ENCODE measurements at regions not wholly inside any gene's neighbourhood (a gene's known extent, or its start where the extent isn't known, plus 50 kb on each side); places are given as distances from the start of the nearest gene placed in this dataset.

- H3K27me3 ChIP-seq = no peaks in the 10 kb centered on the region
- H3K9me3 ChIP-seq (ENCODE audit: low read depth) = no peaks in the 10 kb centered on the region
- TF ChIP-seq EZH2 (IDR thresholded peaks at IDR 0.05; ENCODE audit: borderline replicate concordance) (no peak), EZH2phosphoT487 (IDR thresholded peaks at IDR 0.05; ENCODE audit: low read depth, severe bottlenecking, unreplicated experiment) (no peak), CTCF (IDR thresholded peaks at IDR 0.05; ENCODE audit: poor library complexity) (no peak)
- H3K9me2 ChIP-seq (replicated peaks; ENCODE audit: insufficient read depth) = no peaks in the 10 kb centered on the region
- H4K20me1 ChIP-seq (ENCODE audit: insufficient read depth, poor library complexity, severe bottlenecking) = no peaks in the 10 kb centered on the region
- H3K36me3 ChIP-seq (replicated peaks; ENCODE audit: insufficient read depth, low read depth) = no peaks in the 10 kb centered on the region
- H3K4me3 ChIP-seq = no peak overlapping the region
- no peak overlapping the region for H3K27ac ChIP-seq
- no peak overlapping the region for H3K4me2 ChIP-seq
- no peak for DNase-seq (ENCODE audit: low spot score)
- H2AFZ ChIP-seq = no peak overlapping the region
- no peaks in the 10 kb centered on the region for H3K79me2 ChIP-seq
- 95% methylated on average over 5 of the region's 5 CpGs for WGBS (ENCODE audit: low lambda C conversion rate, missing lambda C conversion rate)
- H3K4me1 ChIP-seq (ENCODE audit: insufficient read depth) = peaks cover 8% of the 10 kb centered on the region
Observed at GRCh38 chr14:101626331-101626730, 65.0 kb downstream of the DIO3 start.

- TF ChIP-seq EZH2phosphoT487 (IDR thresholded peaks at IDR 0.05; ENCODE audit: low read depth, severe bottlenecking, unreplicated experiment) (no peak), EZH2 (IDR thresholded peaks at IDR 0.05; ENCODE audit: borderline replicate concordance) (no peak), CTCF (IDR thresholded peaks at IDR 0.05; ENCODE audit: poor library complexity) (no peak)
- Histone ChIP-seq H3K9me3 (ENCODE audit: low read depth) (no peaks in the 10 kb centered on the region), H3K79me2 (no peaks in the 10 kb centered on the region), H4K20me1 (ENCODE audit: insufficient read depth, poor library complexity, severe bottlenecking) (no peaks in the 10 kb centered on the region), H3K4me3 (no peak overlapping the region), H3K27ac (no peak overlapping the region), H2AFZ (no peak overlapping the region), H3K9me2 (replicated peaks; ENCODE audit: insufficient read depth) (no peaks in the 10 kb centered on the region), H3K4me2 (peak overlapping the region; percentile 69), H3K27me3 (no peaks in the 10 kb centered on the region), H3K4me1 (ENCODE audit: insufficient read depth) (peaks cover 8% of the 10 kb centered on the region), H3K36me3 (replicated peaks; ENCODE audit: insufficient read depth, low read depth) (no peaks in the 10 kb centered on the region)
- no peak for DNase-seq (ENCODE audit: low spot score)
- 83% methylated on average over 16 of the region's 16 CpGs for WGBS (ENCODE audit: low lambda C conversion rate, missing lambda C conversion rate)
Observed at GRCh38 chr14:101627915-101628262, 66.6 kb downstream of the DIO3 start.

GRCh38 chr14:101628471-101628966 lies 67.2 kb downstream of the DIO3 start:
- Histone ChIP-seq H3K9me2 (replicated peaks; ENCODE audit: insufficient read depth) (no peaks in the 10 kb centered on the region), H3K27me3 (no peaks in the 10 kb centered on the region), H3K4me1 (ENCODE audit: insufficient read depth) (peaks cover 8% of the 10 kb centered on the region), H3K4me3 (no peak overlapping the region), H4K20me1 (ENCODE audit: insufficient read depth, poor library complexity, severe bottlenecking) (no peaks in the 10 kb centered on the region), H3K4me2 (peak overlapping the region; percentile 69), H3K79me2 (no peaks in the 10 kb centered on the region), H3K9me3 (ENCODE audit: low read depth) (no peaks in the 10 kb centered on the region), H2AFZ (peak overlapping the region; percentile 54), H3K27ac (no peak overlapping the region), H3K36me3 (replicated peaks; ENCODE audit: insufficient read depth, low read depth) (no peaks in the 10 kb centered on the region)
- DNase-seq (ENCODE audit: low spot score) = peak; percentile 87
- TF ChIP-seq CTCF (IDR thresholded peaks at IDR 0.05; ENCODE audit: poor library complexity) (peak; percentile 98), EZH2phosphoT487 (IDR thresholded peaks at IDR 0.05; ENCODE audit: low read depth, severe bottlenecking, unreplicated experiment) (no peak)
- WGBS (ENCODE audit: low lambda C conversion rate, missing lambda C conversion rate) = 12% methylated on average over 41 of the region's 44 CpGs

GRCh38 chr14:101628975-101629374 lies 67.7 kb downstream of the DIO3 start:
- no peaks in the 10 kb centered on the region for H3K36me3 ChIP-seq (replicated peaks; ENCODE audit: insufficient read depth, low read depth)
- H3K27ac ChIP-seq = no peak overlapping the region
- H3K4me1 ChIP-seq (ENCODE audit: insufficient read depth) = peaks cover 8% of the 10 kb centered on the region
- H3K4me2 ChIP-seq = peak overlapping the region; percentile 69
- no peak overlapping the region for H2AFZ ChIP-seq
- H3K9me2 ChIP-seq (replicated peaks; ENCODE audit: insufficient read depth) = no peaks in the 10 kb centered on the region
- no peaks in the 10 kb centered on the region for H4K20me1 ChIP-seq (ENCODE audit: insufficient read depth, poor library complexity, severe bottlenecking)
- H3K9me3 ChIP-seq (ENCODE audit: low read depth) = no peaks in the 10 kb centered on the region
- TF ChIP-seq EZH2 (IDR thresholded peaks at IDR 0.05; ENCODE audit: borderline replicate concordance) (no peak), CTCF (IDR thresholded peaks at IDR 0.05; ENCODE audit: poor library complexity) (no peak), EZH2phosphoT487 (IDR thresholded peaks at IDR 0.05; ENCODE audit: low read depth, severe bottlenecking, unreplicated experiment) (no peak)
- WGBS (ENCODE audit: low lambda C conversion rate, missing lambda C conversion rate) = 84% methylated on average over 8 of the region's 8 CpGs
- no peaks in the 10 kb centered on the region for H3K79me2 ChIP-seq
- no peaks in the 10 kb centered on the region for H3K27me3 ChIP-seq
- DNase-seq (ENCODE audit: low spot score) = no peak
- H3K4me3 ChIP-seq = no peak overlapping the region

All from hepatocyte (in vitro differentiated cells).